ENCODE measurements at regions not wholly inside any gene's neighbourhood (a gene's known extent, or its start where the extent isn't known, plus 50 kb on each side); places are given as distances from the start of the nearest gene placed in this dataset.

GRCh38 chrX:39677978-39678791 is 419.6 kb downstream of the BCOR start:
- Histone ChIP-seq H3K27me3 (ENCODE audit: low read length) (no peaks in the 10 kb centered on the region), H3K9ac (ENCODE audit: low read length) (no peak overlapping the region), H3K27ac (ENCODE audit: low read depth, low read length) (no peak overlapping the region), H3K79me2 (ENCODE audit: insufficient read depth, low read length) (no peaks in the 10 kb centered on the region), H3K4me2 (ENCODE audit: low read depth, low read length, poor library complexity, severe bottlenecking) (no peak overlapping the region), H3K9me2 (replicated peaks; ENCODE audit: insufficient read depth, low read length) (no peaks in the 10 kb centered on the region), H3K4me3 (ENCODE audit: insufficient read depth, low read length, poor library complexity, severe bottlenecking) (no peak overlapping the region), H2AFZ (ENCODE audit: low read depth, low read length, severe bottlenecking) (no peak overlapping the region), H4K20me1 (ENCODE audit: low read depth, low read length) (no peaks in the 10 kb centered on the region), H3F3A (ENCODE audit: insufficient read depth) (no peaks in the 10 kb centered on the region), H3K9me3 (ENCODE audit: insufficient read depth, low read length) (no peaks in the 10 kb centered on the region), H3K36me3 (ENCODE audit: low read length) (no peaks in the 10 kb centered on the region)
- TF ChIP-seq EZH2phosphoT487 (conservative IDR thresholded peaks at IDR 0.05; ENCODE audit: low read length), result no peak
- no peak for TF ChIP-seq CTCF (IDR thresholded peaks at IDR 0.05; ENCODE audit: insufficient read depth, low read length, poor library complexity, severe bottlenecking)

- Histone ChIP-seq H3K4me3 (ENCODE audit: insufficient read depth, low read length, poor library complexity, severe bottlenecking) (no peak overlapping the region), H3K79me2 (ENCODE audit: insufficient read depth, low read length) (no peaks in the 10 kb centered on the region), H3K27ac (ENCODE audit: low read depth, low read length) (no peak overlapping the region), H3K27me3 (ENCODE audit: low read length) (no peaks in the 10 kb centered on the region), H3K9me3 (ENCODE audit: insufficient read depth, low read length) (no peaks in the 10 kb centered on the region), H3K9ac (ENCODE audit: low read length) (no peak overlapping the region), H3F3A (ENCODE audit: insufficient read depth) (no peaks in the 10 kb centered on the region), H3K4me2 (ENCODE audit: low read depth, low read length, poor library complexity, severe bottlenecking) (no peak overlapping the region), H4K20me1 (ENCODE audit: low read depth, low read length) (no peaks in the 10 kb centered on the region), H3K36me3 (ENCODE audit: low read length) (no peaks in the 10 kb centered on the region), H3K9me2 (replicated peaks; ENCODE audit: insufficient read depth, low read length) (no peaks in the 10 kb centered on the region), H2AFZ (ENCODE audit: low read depth, low read length, severe bottlenecking) (no peak overlapping the region)
- TF ChIP-seq CTCF (IDR thresholded peaks at IDR 0.05; ENCODE audit: insufficient read depth, low read length, poor library complexity, severe bottlenecking) (no peak), EZH2phosphoT487 (conservative IDR thresholded peaks at IDR 0.05; ENCODE audit: low read length) (no peak)
Measured at GRCh38 chrX:39678914-39679313, 418.8 kb downstream of the BCOR start.

GRCh38 chrX:39679497-39680157 is 418.1 kb downstream of the BCOR start:
- no peaks in the 10 kb centered on the region for H3F3A ChIP-seq (ENCODE audit: insufficient read depth)
- no peaks in the 10 kb centered on the region for H3K9me2 ChIP-seq (replicated peaks; ENCODE audit: insufficient read depth, low read length)
- no peak overlapping the region for H3K27ac ChIP-seq (ENCODE audit: low read depth, low read length)
- no peak overlapping the region for H3K4me3 ChIP-seq (ENCODE audit: insufficient read depth, low read length, poor library complexity, severe bottlenecking)
- H3K36me3 ChIP-seq (ENCODE audit: low read length), result no peaks in the 10 kb centered on the region
- no peak overlapping the region for H2AFZ ChIP-seq (ENCODE audit: low read depth, low read length, severe bottlenecking)
- no peak overlapping the region for H3K9ac ChIP-seq (ENCODE audit: low read length)
- H3K79me2 ChIP-seq (ENCODE audit: insufficient read depth, low read length), result no peaks in the 10 kb centered on the region
- H3K4me2 ChIP-seq (ENCODE audit: low read depth, low read length, poor library complexity, severe bottlenecking), result no peak overlapping the region
- H3K27me3 ChIP-seq (ENCODE audit: low read length), result no peaks in the 10 kb centered on the region
- no peak for TF ChIP-seq CTCF (IDR thresholded peaks at IDR 0.05; ENCODE audit: insufficient read depth, low read length, poor library complexity, severe bottlenecking)
- TF ChIP-seq EZH2phosphoT487 (conservative IDR thresholded peaks at IDR 0.05; ENCODE audit: low read length), result no peak
- H4K20me1 ChIP-seq (ENCODE audit: low read depth, low read length), result no peaks in the 10 kb centered on the region
- H3K9me3 ChIP-seq (ENCODE audit: insufficient read depth, low read length), result no peaks in the 10 kb centered on the region
